ENCODE measurements at regions not wholly inside any gene's neighbourhood (a gene's known extent, or its start where the extent isn't known, plus 50 kb on each side); places are given as distances from the start of the nearest gene placed in this dataset.
"Not testable (repeated sequence)": the region's sequence is repeated elsewhere in the genome, so short reads cannot be mapped to it uniquely, and the experiment has no call there.

GRCh38 chr10:71117589-71117988 is 94.8 kb upstream of the UNC5B start:
- not testable (repeated sequence) for H3K27me3 Mint-ChIP-seq; H3K4me3 Mint-ChIP-seq; H3K4me1 Mint-ChIP-seq (ENCODE audit: low read depth); H3K27ac Mint-ChIP-seq
- H3K9me3 Mint-ChIP-seq (ENCODE audit: low read depth), result peaks cover 38% of the 10 kb centered on the region
- H3K36me3 Mint-ChIP-seq, result peaks cover 12% of the 10 kb centered on the region

- Mint-ChIP-seq H3K27me3 (peaks cover 15% of the 10 kb centered on the region), H3K4me3 (no peak overlapping the region), H3K4me1 (ENCODE audit: low read depth) (no peaks in the 10 kb centered on the region), H3K27ac (no peak overlapping the region), H3K9me3 (ENCODE audit: low read depth) (peaks cover 10% of the 10 kb centered on the region), H3K36me3 (peaks cover 3% of the 10 kb centered on the region)
Observed at GRCh38 chr10:71123023-71123422, 89.3 kb upstream of the UNC5B start.

- Mint-ChIP-seq H3K27ac (no peak overlapping the region), H3K36me3 (no peaks in the 10 kb centered on the region), H3K27me3 (peaks cover 15% of the 10 kb centered on the region), H3K4me3 (no peak overlapping the region), H3K4me1 (ENCODE audit: low read depth) (peaks cover 12% of the 10 kb centered on the region), H3K9me3 (ENCODE audit: low read depth) (peaks cover 6% of the 10 kb centered on the region)
Observed at GRCh38 chr10:71124921-71125748, 87.2 kb upstream of the UNC5B start.

- H3K4me3 Mint-ChIP-seq, result no peak overlapping the region
- no peaks in the 10 kb centered on the region for H3K36me3 Mint-ChIP-seq
- H3K27me3 Mint-ChIP-seq, result peaks cover 16% of the 10 kb centered on the region
- no peaks in the 10 kb centered on the region for H3K9me3 Mint-ChIP-seq (ENCODE audit: low read depth)
- no peak overlapping the region for H3K27ac Mint-ChIP-seq
- peaks cover 12% of the 10 kb centered on the region for H3K4me1 Mint-ChIP-seq (ENCODE audit: low read depth)
Observed at GRCh38 chr10:71125749-71126107, 86.6 kb upstream of the UNC5B start.

GRCh38 chr10:71126432-71126831 is 85.9 kb upstream of the UNC5B start:
- Mint-ChIP-seq H3K4me1 (ENCODE audit: low read depth) (peaks cover 12% of the 10 kb centered on the region), H3K4me3 (no peak overlapping the region), H3K27ac (no peak overlapping the region), H3K36me3 (no peaks in the 10 kb centered on the region), H3K27me3 (peaks cover 17% of the 10 kb centered on the region), H3K9me3 (ENCODE audit: low read depth) (no peaks in the 10 kb centered on the region)

DNA sequence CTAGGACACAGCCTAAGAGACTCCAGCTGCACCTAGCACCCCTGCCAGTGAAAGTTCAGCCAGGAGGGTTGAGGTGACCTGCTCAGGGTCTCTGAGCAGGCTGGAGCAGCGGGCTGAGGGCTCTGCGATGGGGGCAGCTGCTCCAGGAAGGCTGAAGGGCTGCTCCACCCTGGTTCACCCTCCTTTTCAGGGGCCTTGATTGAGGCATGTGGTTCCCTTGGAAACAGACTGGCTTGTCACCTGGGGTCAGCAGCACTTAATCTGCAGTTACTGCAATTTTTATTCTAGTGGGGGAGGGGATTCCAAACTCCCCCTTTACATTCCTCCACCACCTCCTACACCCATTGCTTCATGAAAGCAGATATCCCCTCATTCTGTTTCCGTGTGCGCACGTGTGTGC is 85.3 kb upstream of the UNC5B start:
- H3K27me3 Mint-ChIP-seq, result peaks cover 17% of the 10 kb centered on the region
- no peaks in the 10 kb centered on the region for H3K36me3 Mint-ChIP-seq
- H3K4me3 Mint-ChIP-seq, result no peak overlapping the region
- no peak overlapping the region for H3K27ac Mint-ChIP-seq
- peaks cover 12% of the 10 kb centered on the region for H3K4me1 Mint-ChIP-seq (ENCODE audit: low read depth)
- no peaks in the 10 kb centered on the region for H3K9me3 Mint-ChIP-seq (ENCODE audit: low read depth)

- H3K4me3 Mint-ChIP-seq, result no peak overlapping the region
- no peaks in the 10 kb centered on the region for H3K36me3 Mint-ChIP-seq
- peaks cover 16% of the 10 kb centered on the region for H3K27me3 Mint-ChIP-seq
- H3K9me3 Mint-ChIP-seq (ENCODE audit: low read depth), result no peaks in the 10 kb centered on the region
- peaks cover 12% of the 10 kb centered on the region for H3K4me1 Mint-ChIP-seq (ENCODE audit: low read depth)
- H3K27ac Mint-ChIP-seq, result no peak overlapping the region
Observed at GRCh38 chr10:71127773-71128172, 84.6 kb upstream of the UNC5B start.

DNA sequence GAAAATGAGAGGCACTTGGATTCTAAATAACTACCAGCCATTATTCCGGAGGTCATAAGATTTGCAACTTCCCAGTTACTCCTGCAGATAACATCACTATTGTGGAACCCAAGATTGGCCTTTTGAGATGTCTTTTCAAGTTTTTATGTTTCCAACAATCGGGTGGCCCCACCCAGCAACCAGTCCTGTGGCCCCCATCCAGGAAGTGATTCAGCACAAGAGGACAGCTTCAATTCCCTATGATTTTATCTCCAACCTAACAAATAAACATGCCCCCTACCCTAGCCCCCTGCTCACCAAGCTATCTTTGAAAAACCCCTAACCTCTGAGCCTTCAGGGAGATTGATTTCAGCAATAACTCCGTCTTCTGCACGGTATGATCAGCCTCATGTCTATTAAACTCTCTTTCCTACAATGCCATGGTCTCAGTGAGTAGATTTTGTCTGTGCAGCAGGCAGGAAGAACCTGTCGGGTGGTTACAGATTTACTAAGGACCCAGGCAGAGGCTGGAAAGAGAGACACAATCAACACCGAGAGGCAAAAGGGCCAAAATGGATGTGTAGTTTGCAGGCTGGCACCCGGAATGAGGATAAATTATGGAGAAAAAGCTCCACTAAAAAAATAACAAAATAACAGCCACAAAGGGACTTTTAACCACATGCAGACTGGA is 83.9 kb upstream of the UNC5B start:
- H3K4me3 Mint-ChIP-seq, result no peak overlapping the region
- H3K4me1 Mint-ChIP-seq (ENCODE audit: low read depth), result peaks cover 12% of the 10 kb centered on the region
- no peaks in the 10 kb centered on the region for H3K36me3 Mint-ChIP-seq
- H3K27me3 Mint-ChIP-seq, result peaks cover 13% of the 10 kb centered on the region
- H3K27ac Mint-ChIP-seq, result no peak overlapping the region
- H3K9me3 Mint-ChIP-seq (ENCODE audit: low read depth), result no peaks in the 10 kb centered on the region

DNA sequence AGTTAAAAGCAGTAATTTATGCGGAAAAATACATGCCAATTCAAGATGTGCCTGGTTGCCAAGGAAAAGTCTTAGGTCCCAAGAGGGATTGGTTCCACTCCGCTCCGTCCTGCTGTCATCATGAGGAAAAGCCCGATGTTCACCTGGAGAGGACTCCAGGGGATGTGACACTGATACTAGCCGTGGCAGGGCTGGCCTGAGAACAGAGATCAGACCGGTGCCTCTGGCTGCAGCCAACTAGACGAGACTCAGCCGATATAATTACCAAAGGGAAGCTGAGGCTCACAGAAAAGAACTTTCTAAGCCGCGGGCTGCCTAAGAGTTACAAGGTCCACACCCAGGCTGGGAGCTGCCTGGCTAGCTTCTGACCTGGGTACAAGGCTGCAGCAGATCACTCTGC is 81.3 kb upstream of the UNC5B start:
- Mint-ChIP-seq H3K4me1 (ENCODE audit: low read depth) (peaks cover 12% of the 10 kb centered on the region), H3K36me3 (no peaks in the 10 kb centered on the region), H3K4me3 (no peak overlapping the region), H3K9me3 (ENCODE audit: low read depth) (no peaks in the 10 kb centered on the region), H3K27me3 (peaks cover 8% of the 10 kb centered on the region), H3K27ac (no peak overlapping the region)

GRCh38 chr10:71131508-71132088 is 80.8 kb upstream of the UNC5B start:
- Mint-ChIP-seq H3K36me3 (no peaks in the 10 kb centered on the region), H3K27me3 (peaks cover 8% of the 10 kb centered on the region)

GRCh38 chr10:71132321-71132810 is 80.0 kb upstream of the UNC5B start:
- Mint-ChIP-seq H3K4me3 (no peak overlapping the region), H3K36me3 (no peaks in the 10 kb centered on the region), H3K27me3 (peaks cover 8% of the 10 kb centered on the region), H3K9me3 (ENCODE audit: low read depth) (no peaks in the 10 kb centered on the region), H3K27ac (no peak overlapping the region), H3K4me1 (ENCODE audit: low read depth) (peaks cover 12% of the 10 kb centered on the region)

More at GRCh38 chr10:71131508-71132088, 80.8 kb upstream of the UNC5B start:
- no peaks in the 10 kb centered on the region for H3K9me3 Mint-ChIP-seq (ENCODE audit: low read depth)
- H3K4me3 Mint-ChIP-seq, result no peak overlapping the region
- peaks cover 12% of the 10 kb centered on the region for H3K4me1 Mint-ChIP-seq (ENCODE audit: low read depth)
- H3K27ac Mint-ChIP-seq, result no peak overlapping the region

DNA sequence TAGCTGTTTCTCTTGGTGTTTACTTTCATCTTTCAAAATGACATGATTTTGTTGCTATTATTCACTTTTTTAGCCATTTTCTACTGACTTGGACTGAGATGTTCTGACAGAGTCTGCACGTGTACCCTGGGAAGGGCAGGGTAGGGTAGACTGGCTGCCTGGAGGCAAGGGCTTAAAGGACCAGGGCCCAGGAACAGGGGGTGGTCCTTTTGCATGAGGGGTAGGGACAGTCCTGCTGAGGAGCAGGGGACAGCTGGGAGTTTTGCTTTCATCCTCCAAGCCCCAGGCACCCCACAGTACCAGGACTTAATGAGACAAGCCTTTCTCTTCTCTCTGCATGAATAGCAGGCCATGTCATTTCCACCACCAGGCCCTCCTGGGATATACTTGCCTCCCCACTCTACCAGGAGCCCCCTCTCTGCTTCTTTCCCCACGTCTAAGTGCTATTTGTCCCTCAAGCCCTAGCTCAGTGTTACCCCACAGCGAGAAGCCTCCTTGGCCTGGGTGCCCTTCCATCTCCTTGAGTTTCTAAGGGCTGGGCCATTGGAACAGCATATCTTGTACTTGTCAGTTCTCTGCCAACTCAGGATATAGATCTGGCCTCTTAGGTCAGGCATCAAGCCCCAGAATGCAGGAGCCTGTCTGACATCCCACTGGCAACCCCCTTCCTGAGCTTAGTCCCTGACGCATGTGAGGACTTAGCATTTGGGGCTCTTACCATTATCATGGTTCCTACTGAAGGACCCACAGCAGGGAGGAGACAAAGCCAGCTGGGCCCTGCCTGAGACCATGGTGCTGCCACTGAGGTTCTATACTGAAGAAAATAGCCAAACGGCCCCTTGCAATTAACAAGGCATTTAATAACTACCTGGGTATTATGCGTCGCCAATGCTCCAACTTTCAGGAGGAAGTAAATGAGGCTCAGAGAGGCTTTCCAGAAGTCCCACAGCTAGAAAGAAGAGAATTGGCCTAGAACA is 78.4 kb upstream of the UNC5B start:
- Mint-ChIP-seq H3K27me3 (peaks cover 12% of the 10 kb centered on the region), H3K4me3 (no peak overlapping the region), H3K9me3 (ENCODE audit: low read depth) (no peaks in the 10 kb centered on the region), H3K4me1 (ENCODE audit: low read depth) (peaks cover 4% of the 10 kb centered on the region), H3K27ac (no peak overlapping the region), H3K36me3 (no peaks in the 10 kb centered on the region)

GRCh38 chr10:71134732-71135211 is 77.6 kb upstream of the UNC5B start:
- H3K4me1 Mint-ChIP-seq (ENCODE audit: low read depth), result no peaks in the 10 kb centered on the region
- H3K4me3 Mint-ChIP-seq, result no peak overlapping the region
- H3K27me3 Mint-ChIP-seq, result peaks cover 14% of the 10 kb centered on the region
- no peak overlapping the region for H3K27ac Mint-ChIP-seq
- no peaks in the 10 kb centered on the region for H3K36me3 Mint-ChIP-seq
- no peaks in the 10 kb centered on the region for H3K9me3 Mint-ChIP-seq (ENCODE audit: low read depth)

DNA sequence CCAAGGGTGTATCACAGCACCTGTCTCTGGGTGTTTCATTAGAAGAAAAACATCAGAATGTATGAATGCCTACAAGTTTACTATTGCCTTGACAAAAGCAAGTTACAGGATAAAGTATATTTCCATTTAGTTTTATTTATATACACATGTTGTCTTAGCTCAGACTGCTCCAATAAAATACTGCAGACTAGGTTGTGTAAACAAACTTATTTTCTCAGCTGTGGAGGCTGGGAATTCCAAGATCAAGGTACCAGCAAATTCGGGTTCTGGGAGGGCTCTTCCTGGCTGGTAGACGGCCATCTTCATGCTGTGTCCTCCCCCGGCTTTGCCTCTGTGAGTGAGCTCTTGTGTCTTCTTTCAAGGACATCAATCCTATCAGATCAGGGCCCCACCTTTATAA is 77.1 kb upstream of the UNC5B start:
- Mint-ChIP-seq H3K9me3 (ENCODE audit: low read depth) (no peaks in the 10 kb centered on the region), H3K36me3 (no peaks in the 10 kb centered on the region), H3K27ac (no peak overlapping the region), H3K4me3 (no peak overlapping the region), H3K4me1 (ENCODE audit: low read depth) (no peaks in the 10 kb centered on the region), H3K27me3 (peaks cover 14% of the 10 kb centered on the region)

All from activated naive CD8-positive, alpha-beta T cell (primary cell).